ENCODE measurements at regions not wholly inside any gene's neighbourhood (a gene's known extent, or its start where the extent isn't known, plus 50 kb on each side); places are given as distances from the start of the nearest gene placed in this dataset.
"Not testable (repeated sequence)": the region's sequence is repeated elsewhere in the genome, so short reads cannot be mapped to it uniquely, and the experiment has no call there.

- FAIRE-seq: no peak
Measured at GRCh38 chr7:116382375-116382774, 117.2 kb upstream of the CAV2 start.

DNA sequence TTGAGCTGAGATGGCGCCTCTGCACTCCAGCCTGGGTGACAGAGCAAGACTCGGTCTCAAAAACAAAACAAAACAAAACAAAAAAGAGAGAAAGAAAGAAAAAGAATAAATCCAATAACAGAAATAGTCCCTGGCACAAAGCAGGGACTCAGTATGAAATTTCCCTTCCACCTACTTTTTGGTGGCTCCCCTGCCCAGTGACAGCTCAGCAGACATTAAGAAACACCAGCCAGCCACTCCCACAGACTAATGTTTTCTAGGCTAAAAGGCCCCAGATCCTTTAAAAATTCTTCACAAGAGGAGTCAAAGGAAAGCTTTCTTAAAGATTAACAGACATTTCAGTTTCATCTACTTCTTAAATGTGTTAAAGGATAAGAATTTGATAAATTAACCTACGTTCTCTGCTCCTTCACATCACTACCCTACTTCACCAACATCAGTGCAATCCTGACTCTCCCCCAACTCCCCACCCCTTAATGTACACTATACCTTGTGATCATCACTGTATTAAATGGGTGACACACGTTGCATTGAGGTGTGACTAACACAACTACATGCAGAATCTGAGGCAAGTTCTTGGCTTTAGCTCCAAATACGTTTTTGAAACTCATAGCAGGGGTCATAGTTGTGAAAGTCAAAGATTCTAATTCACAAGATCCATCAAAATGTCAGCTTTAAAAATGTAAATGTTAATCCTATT lies 114.5 kb upstream of the CAV2 start:
- FAIRE-seq: no peak

DNA sequence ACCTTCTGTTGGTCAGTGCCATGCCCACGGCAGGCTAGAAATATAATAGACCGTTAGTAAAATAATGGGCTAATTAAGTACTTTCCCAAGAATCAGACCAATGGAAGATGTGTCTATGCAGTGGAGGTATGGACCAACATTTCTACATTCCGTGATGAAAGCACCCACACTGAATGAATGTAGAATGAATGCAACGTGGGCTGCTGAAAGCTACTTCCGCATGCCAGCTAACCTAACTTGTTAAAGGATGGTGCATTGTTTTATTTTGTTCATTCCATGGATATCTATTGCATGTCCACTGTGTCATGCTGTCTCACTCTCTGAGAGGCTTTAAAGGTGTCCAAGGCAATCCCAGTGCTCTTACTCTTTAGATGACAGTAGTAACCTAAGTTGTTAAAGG lies 112.9 kb upstream of the CAV2 start:
- no peak for FAIRE-seq

GRCh38 chr7:116390363-116390762 lies 109.2 kb upstream of the CAV2 start:
- FAIRE-seq: no peak

GRCh38 chr7:116392806-116393205 lies 106.7 kb upstream of the CAV2 start:
- FAIRE-seq: no peak

DNA sequence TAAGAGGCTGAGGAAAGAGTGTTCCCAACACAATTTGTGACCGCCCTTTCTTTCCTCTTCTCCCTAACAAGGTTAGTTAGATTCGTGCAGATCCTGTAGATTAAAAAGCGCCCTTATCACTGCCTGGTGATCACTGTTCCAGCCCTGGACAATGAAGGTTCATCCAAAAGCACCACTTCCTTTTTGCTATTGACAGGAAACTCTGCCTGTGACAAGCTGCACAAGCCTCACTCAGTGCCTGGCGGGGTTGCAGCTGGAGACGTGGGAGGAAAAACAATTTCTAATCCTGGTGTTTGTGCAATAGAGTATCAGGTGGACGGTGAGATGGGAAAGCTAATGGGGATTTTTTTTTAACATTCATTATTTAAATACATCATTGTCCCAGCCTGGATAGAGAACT lies 105.9 kb upstream of the CAV2 start:
- FAIRE-seq: no peak

GRCh38 chr7:116394106-116394505 lies 105.4 kb upstream of the CAV2 start:
- FAIRE-seq: no peak

DNA sequence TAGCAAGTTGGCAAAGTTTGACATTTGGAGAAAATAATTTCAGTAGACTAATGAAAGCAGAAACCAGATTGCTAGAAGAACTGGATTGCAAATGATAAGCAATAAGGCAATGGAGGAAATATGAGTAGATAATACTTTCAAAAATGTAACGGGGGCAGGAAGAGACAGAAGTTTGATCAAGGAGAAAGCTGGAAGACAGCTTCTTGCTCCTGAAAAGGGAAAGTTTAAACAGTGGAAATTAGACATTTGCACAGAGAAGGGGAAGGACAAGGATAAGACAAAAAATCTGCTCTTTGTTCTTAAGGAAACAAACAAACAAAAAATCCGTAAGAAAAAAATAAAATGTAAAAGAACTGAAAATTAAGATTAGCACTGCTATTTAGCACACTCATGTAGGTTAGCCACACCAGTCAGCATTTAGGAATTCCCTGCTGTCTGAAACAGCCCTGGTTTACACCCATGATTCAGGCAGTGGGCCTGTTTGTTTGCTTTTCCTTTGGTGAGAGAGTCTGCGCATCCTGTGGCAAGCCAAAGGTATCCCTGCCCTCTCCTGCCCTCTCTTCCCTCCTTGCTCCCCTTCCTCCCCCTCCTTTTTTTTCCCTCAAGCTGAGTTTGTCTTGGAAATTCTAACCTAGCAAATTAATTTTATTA lies 104.3 kb upstream of the CAV2 start:
- no peak for FAIRE-seq

DNA sequence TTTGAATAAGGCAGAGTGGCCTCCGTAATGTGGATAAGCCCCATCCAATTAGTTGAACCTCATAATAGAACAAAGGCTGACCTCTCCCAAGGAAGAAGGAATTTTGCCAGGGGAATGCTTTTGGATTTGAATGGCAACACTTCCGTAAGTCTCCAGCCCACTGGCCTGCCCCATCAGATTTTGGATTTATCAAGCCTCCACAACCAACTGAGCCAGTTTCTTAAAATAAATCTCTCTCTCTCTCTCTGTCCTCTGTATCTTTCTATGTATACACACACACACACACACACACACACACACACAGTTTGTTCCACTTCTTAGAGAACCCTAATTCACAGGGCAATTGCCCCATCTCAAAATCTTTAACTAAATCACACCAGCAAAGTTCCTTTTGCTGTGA lies 100.9 kb upstream of the CAV2 start:
- FAIRE-seq: no peak

DNA sequence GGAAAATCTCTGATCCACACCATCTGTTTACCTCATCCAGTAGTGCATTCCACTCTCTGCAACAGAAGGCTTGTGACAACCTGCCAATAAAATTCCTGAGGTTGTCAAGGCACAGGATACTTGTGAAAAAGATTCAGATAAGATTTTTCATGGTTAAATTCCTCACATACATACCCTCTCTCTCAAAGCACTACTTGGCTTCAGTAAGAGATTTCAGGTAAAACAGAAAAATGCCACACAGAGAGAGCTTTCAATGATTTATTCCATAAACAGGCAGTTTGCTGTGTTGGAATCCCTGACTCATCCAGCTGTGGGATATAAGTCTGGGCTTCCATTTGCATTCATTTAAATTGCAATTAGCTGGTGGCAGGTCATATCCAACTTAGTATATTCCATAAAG lies 99.7 kb upstream of the CAV2 start:
- no peak for FAIRE-seq

GRCh38 chr7:116400522-116400921 lies 99.0 kb upstream of the CAV2 start:
- no peak for FAIRE-seq

GRCh38 chr7:116401711-116402110 lies 97.8 kb upstream of the CAV2 start:
- no peak for FAIRE-seq

DNA sequence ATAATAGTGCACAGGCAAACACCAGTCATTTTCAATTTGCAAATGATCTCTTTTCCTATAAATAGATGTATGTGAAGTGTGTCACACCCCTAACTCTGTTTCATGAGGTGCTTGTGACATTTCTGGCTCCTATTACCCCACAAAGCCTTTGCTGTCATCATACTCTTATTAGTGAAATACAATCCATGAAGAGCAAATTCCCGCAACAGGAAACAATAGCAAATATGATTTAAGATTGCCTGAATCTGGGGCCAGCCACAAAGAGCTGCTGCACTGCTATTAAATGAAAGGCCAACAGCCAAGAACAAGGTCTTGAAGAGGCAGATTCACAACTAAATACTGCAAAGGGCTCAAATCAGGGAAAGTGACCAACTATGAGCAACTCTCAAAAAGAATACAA lies 96.3 kb upstream of the CAV2 start:
- FAIRE-seq: no peak

GRCh38 chr7:116404389-116404788 lies 95.1 kb upstream of the CAV2 start:
- FAIRE-seq: no peak

DNA sequence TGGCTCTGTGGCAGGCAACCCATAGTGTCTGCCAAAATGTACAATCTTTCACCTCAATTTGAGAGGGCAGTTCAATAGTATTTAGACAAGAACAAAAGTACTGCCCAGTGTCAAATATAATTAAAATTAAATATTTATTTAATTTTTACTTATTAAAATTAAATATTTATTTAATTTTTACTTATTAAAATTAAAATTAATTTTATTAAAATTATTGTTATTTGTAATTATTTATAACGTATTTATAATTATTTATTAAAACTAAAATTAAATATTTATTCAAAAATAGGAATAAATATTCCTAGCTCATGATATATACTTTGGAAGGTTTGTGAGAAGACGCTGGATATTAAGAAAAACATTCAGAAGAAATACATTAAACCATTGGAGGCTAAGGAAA lies 93.7 kb upstream of the CAV2 start:
- FAIRE-seq: peak; percentile 93

GRCh38 chr7:116407165-116407564 lies 92.4 kb upstream of the CAV2 start:
- FAIRE-seq: no peak

- no peak for FAIRE-seq
Measured at GRCh38 chr7:116408166-116408565, 91.4 kb upstream of the CAV2 start.

DNA sequence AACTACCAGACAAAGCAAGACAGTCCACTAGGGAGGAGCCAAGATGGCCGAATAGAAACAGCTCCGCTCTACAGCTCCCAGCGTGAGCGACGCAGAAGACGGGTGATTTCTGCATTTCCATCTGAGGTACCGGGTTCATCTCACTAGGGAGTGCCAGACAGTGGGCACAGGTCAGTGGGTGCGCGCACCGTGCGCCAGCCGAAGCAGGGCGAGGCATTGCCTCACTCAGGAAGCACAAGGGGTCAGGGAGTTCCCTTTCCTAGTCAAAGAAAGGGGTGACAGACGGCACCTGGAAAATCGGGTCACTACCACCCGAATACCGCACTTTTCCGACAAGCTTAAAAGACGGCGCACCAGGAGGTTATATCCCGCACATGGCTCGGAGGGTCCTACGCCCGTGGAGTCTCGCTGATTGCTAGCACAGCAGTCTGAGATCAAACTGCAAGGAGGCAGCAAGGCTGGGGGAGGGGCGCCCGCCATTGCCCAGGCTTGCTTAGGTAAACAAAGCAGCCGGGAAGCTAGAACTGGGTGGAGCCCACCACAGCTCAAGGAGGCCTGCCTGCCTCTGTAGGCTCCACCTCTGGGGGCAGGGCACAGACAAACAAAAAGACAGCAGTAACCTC lies 90.6 kb upstream of the CAV2 start:
- not testable (repeated sequence) for FAIRE-seq

DNA sequence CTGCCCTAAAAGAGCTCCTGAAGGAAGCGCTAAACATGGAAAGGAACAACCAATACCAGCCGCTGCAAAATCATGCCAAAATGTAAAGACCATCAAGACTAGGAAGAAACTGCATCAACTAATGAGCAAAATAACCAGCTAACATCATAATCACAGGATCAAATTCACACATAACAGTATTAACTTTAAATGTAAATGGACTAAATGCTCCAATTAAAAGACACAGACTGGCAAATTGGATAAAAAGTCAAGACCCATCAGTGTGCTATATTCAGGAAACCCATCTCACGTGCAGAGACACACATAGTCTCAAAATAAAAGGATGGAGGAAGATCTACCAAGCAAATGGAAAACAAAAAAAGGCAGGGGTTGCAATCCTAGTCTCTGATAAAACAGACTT lies 88.8 kb upstream of the CAV2 start:
- FAIRE-seq: not testable (repeated sequence)

DNA sequence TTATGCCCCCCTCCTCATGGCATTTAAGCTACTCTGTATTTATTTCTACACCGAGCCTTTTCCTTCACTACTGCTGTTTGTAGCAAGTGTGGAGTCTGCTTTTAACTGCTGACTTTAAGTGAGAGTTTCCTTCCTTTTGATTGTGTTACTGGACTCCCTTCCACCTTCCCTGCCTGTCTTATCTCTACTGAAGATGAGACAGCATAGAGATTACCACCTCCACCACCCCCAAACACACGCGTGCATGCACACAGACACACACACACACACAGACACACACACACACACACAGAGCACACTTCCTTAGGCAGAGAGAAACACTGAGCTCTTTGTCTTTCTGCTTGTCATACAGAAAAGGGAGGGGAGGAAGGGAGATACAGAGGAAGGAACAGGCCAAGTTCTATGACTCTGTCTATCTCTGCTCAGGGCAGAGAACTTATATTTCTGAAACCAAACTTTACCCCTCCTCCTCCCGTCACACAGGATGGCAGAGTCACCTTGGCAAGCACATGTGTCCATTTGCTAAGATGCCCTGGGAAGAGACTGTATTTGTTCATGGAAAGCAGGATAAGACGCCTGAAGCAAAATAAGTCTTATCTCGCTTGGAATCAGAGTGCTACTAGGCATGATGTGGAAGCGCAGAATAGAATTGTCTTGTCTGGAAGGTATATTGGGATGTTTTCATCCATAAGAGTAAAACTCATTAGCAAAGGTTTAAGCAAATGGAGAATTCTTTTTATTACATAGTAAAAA lies 81.8 kb upstream of the CAV2 start:
- no peak for FAIRE-seq

DNA sequence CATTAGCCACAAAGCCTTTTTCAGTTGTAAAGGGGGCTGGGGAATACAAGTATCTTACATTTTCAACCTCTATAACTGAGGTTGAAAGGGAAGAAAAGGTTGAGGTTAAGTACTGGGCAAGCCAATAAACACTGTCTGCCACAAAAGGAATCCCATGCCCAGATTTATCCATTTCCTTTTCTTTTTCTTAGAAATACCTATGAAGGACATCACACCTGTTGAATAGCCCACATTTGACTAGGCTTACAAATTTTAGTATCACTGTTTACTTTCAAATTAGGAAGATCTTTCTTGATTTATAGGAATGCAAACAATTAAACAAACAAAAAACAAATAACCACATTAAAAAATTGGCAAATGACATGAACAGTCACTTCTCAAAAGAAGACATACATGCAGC lies 81.0 kb upstream of the CAV2 start:
- FAIRE-seq: no peak

DNA sequence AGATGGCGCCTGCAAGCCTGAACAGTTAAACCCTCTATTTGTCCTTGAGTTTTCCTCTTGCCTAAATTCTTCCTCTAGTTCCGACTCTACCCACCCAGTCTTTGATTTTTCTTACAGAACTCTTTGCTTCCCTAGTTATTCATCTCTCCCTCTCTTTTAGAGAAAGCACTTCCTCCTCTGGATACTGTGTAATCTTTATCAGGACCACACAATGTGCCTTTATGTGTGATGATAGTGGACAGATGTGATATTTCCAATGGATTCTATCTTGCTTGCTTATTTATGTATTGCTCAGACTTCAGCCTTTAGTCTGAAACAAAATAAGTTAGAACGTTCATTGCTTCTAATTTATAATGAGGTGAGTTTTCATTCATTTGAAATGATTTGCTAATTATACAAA lies 79.5 kb upstream of the CAV2 start:
- no peak for FAIRE-seq

GRCh38 chr7:116421298-116421697 lies 78.2 kb upstream of the CAV2 start:
- FAIRE-seq: no peak

- no peak for FAIRE-seq
Measured at GRCh38 chr7:116422683-116423082, 76.9 kb upstream of the CAV2 start.
